HG03108 (cell line): ENCODE measurements at regions not wholly inside any gene's neighbourhood (a gene's known extent, or its start where the extent isn't known, plus 50 kb on each side); places are given as distances from the start of the nearest gene placed in this dataset.

Experiments
- ATAC-seq: cut with Tn5 transposase; IDR thresholded peaks from one replicate; pipeline ENCODE4 v1.9.1; 2021; ENCODE audit warnings: moderate library complexity; ENCODE audit not compliant: unreplicated experiment

- ATAC-seq = no peak
These were observed 1079.4 kb downstream of the BRD1 start for GRCh38 chr22:48748113-48748859.

DNA sequence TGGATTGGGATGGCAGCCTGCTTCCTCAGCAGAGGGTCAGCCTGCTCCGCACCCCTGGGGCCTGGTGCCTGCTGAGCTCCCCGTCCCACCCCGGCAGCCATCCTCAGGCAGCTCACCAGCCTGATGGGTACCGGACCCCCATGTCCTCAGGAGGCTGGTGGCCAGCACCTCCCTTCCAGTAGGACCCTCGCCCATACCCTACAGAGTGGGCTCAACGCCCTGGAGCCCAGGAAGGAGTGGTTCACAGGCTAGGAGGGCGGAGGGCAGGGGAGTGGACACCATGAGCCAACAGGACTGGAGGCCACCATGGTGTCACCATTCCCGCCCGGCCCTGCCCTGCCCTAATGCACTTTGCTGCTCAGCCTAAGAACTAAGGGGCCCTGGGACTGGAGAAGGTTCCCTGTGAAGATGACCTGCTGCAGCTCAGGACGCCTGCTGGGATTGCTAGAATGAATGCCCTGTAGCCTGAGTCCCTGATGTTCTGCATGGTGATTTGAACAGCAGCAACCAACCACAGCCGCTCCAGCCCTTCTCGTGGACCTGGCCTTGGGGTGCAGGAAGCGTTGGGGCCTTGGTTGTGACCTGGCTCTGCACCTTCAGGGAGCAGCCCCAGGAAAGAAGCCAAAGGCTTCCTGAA, 1080.8 kb downstream of the BRD1 start:
- no peak for ATAC-seq

- no peak for ATAC-seq
These were observed 1081.6 kb downstream of the BRD1 start for GRCh38 chr22:48745842-48746788.

- no peak for ATAC-seq
These were observed 1082.5 kb downstream of the BRD1 start for GRCh38 chr22:48744967-48745841.

- ATAC-seq = no peak
These were observed 1083.4 kb downstream of the BRD1 start for GRCh38 chr22:48744283-48744641.

DNA sequence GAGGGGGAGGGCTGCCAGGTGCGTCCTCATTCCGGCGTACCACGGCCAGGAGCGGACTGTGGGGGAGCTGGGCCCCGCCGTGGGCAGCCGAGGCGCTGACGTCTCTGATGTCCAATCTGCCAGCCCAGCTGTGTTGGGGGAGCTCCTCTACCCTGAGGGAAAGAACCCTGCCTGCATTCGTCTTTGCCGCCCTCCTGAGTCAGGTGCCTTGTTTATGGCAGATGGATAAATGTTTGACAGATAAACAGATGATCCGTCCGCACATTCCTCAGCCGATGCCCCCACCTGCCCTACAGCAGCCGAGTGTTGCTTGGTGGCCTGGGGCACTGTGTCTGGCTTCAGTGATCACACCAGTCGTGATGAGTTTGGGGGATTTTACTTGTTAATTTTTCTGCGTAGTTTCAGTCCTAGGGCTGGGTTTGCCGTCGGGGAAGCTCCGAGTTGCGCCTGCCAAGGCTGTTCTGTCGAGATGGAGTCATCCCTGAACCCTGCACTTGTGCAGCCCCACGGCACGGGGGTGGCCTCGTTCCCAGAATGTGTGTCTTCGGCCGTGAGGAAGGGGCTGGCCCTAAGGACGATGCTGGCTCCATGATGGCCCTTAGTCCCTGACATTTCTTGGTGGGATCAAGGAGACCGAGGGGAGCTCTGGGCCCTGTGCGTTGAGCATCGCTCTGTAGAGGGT, 1083.9 kb downstream of the BRD1 start:
- no peak for ATAC-seq

GRCh38 chr22:48742556-48743343, 1084.9 kb downstream of the BRD1 start:
- no peak for ATAC-seq

GRCh38 chr22:48742191-48742555, 1085.5 kb downstream of the BRD1 start:
- no peak for ATAC-seq

DNA sequence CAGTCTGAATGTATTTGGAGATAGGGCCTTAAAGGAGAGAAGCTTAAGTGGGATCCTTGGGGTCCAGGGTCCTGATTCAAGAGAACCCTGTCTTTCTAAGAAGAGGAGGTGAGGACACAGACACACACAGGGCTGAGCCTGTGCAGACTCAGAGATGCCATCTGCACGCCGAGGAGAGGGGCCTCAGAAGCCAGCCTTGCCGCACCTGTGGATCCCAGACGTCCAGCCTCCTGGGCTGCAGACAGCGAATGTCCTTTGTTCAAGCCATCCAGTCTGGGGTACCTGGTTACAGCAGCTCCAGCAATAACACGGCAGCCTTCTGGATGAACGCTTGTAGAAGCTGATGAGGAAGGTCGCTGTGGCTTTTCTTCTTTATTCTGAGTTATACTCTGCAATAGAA, 1086.1 kb downstream of the BRD1 start:
- ATAC-seq = no peak

DNA sequence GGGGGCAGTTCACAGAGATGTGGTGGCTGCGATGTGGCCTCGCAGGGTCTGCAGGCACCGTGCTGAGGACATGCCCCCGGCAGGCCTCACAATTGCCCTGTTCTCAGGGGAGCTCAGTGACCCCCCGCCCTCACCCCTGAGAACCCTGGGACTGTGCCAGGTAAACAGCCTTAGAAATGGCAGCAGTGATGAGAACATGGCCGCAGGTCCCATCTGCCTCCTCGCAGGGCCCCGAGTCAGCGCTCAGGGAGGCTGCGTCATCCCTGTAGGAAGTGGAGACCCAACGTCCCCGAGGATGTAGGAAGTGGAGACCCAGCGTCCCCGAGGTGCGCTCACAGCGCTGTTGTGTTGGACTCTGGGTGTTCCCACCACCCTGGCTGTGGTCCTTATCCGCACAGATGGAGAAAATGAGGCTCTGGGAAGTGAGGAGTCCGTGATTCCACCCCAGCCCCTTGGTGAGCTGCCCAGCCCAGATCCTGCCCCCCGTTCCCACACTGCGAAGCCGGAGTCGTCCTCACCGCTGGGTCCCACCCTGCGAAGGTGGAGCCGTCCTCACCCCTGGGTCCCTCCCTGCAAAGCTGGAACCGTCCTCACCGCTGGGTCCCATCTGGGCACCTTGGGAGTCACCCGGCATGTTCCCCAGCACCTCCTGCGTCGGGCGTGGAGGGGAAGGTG, 1086.8 kb downstream of the BRD1 start:
- no peak for ATAC-seq

DNA sequence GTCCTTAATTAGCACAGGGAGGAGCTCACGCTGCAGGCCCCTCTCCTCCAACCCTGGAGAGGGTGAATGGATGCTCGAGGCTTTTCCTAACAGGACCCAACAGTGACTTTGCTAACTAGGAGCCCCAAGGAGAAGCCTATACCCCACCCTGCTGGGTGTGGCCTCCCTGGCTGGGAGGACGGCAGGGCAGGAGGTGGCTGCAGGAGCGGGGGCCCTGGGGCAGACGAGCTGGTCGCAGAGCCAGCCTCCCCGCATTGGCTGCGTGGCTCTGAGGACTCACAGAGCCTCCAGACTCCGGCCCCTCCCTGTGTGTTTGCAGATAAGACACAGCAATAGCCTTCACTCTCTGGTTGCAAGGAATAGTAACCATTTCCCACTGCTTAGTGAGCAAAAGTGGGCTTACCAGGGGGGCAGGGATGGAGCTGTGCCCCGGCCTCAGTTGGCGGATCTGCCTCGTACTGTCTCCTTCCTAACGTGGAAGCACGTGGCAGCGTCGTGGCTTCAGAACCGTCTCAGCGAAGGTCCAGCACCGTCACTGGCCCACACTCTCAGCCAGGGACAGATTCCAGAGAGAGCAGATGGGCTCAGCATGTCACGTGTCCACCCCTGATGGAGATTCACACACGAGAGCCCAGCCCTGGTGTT, 1087.5 kb downstream of the BRD1 start:
- no peak for ATAC-seq

GRCh38 chr22:48739348-48740085, 1088.2 kb downstream of the BRD1 start:
- no peak for ATAC-seq

GRCh38 chr22:48738204-48738980, 1089.3 kb downstream of the BRD1 start:
- ATAC-seq = no peak

DNA sequence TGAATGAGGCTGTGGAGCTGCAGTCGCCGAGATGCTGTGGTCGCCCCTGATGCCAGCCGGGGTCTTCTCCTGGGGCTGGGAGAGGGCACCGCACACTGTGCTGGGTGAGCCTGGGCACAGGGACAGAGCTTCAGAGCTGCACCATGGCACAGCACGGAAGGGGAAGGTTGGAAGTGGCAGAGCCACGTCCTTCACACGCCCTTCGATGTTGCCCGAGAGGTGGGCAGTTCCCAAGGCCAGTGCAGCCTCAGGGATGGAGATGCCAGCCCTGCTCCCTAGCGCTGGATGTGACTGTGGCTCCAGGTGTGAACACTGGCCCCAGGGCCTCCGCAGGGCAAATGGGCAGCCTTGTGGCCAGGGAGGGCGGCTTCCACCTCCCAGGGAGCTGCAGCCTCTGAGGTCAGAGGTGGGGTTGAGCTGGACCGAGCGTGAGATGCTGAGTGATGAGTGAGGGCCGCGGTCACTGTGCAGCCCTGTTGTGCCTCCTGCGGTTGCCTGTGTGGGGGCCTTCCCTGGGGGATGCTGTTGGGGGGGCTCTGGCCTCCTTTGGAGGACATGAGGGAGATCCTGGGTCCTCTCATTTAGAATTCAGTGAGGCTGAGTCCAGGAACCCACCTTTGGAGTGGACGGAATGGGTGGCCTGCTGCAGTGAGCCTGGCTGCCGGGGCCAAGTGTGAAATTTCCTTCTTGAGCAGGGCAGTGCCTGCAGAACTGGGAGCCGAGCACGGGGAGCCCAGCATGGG, 1090.0 kb downstream of the BRD1 start:
- ATAC-seq = no peak

- no peak for ATAC-seq
These were observed 1090.8 kb downstream of the BRD1 start for GRCh38 chr22:48736593-48737460.
